ENCODE measurements at regions not wholly inside any gene's neighbourhood (a gene's known extent, or its start where the extent isn't known, plus 50 kb on each side); places are given as distances from the start of the nearest gene placed in this dataset.

- Histone ChIP-seq H3K9ac (ENCODE audit: low read depth, low read length) (no peak overlapping the region), H3K4me2 (ENCODE audit: low read length) (peak overlapping the region; percentile 11), H3K9me3 (replicated peaks; ENCODE audit: low read length) (no peaks in the 10 kb centered on the region), H3K27me3 (ENCODE audit: control insufficient read depth, insufficient read depth, low read length) (no peaks in the 10 kb centered on the region), H3K4me1 (ENCODE audit: control insufficient read depth, insufficient read depth, low read length) (peaks cover 21% of the 10 kb centered on the region), H3K36me3 (ENCODE audit: insufficient read depth, low read length) (no peaks in the 10 kb centered on the region), H3K4me3 (ENCODE audit: low read length) (no peak overlapping the region)
Observed at GRCh38 chr3:72018343-72018984, 233.5 kb upstream of the PROK2 start.

- no peak overlapping the region for H3K9ac ChIP-seq (ENCODE audit: low read depth, low read length)
- no peaks in the 10 kb centered on the region for H3K27me3 ChIP-seq (ENCODE audit: control insufficient read depth, insufficient read depth, low read length)
- H3K4me1 ChIP-seq (ENCODE audit: control insufficient read depth, insufficient read depth, low read length), result peaks cover 21% of the 10 kb centered on the region
- peak overlapping the region; percentile 11 for H3K4me2 ChIP-seq (ENCODE audit: low read length)
- H3K4me3 ChIP-seq (ENCODE audit: low read length), result no peak overlapping the region
- no peaks in the 10 kb centered on the region for H3K36me3 ChIP-seq (ENCODE audit: insufficient read depth, low read length)
- no peaks in the 10 kb centered on the region for H3K9me3 ChIP-seq (replicated peaks; ENCODE audit: low read length)
Observed at GRCh38 chr3:72017935-72018334, 233.0 kb upstream of the PROK2 start.

- H3K4me3 ChIP-seq (ENCODE audit: low read length), result no peak overlapping the region
- no peaks in the 10 kb centered on the region for H3K27me3 ChIP-seq (ENCODE audit: control insufficient read depth, insufficient read depth, low read length)
- no peak overlapping the region for H3K4me2 ChIP-seq (ENCODE audit: low read length)
- peaks cover 21% of the 10 kb centered on the region for H3K4me1 ChIP-seq (ENCODE audit: control insufficient read depth, insufficient read depth, low read length)
- no peak overlapping the region for H3K9ac ChIP-seq (ENCODE audit: low read depth, low read length)
- H3K9me3 ChIP-seq (replicated peaks; ENCODE audit: low read length), result no peaks in the 10 kb centered on the region
- H3K36me3 ChIP-seq (ENCODE audit: insufficient read depth, low read length), result no peaks in the 10 kb centered on the region
Observed at GRCh38 chr3:72017311-72017710, 232.4 kb upstream of the PROK2 start.

DNA sequence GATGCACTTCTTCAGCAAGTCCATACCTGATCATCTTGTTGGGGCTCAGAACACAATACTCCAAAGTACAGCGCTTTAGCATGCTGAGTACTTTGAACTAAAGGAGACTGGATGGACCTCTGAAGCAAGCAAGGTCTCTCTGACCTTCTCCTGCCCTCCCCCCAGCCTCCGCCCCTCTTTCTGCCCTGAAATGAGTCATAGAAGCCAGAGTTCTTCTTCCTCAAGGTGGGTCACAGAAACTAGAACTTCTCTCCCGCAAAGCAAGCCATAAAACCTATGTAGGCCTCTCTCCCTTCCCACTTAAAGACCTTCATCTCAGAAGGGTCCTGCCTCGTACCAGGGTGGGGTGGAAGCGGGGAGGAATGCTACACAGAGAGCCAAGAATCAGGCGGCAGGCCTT lies 230.5 kb upstream of the PROK2 start:
- H3K4me3 ChIP-seq (ENCODE audit: low read length), result no peak overlapping the region
- H3K9ac ChIP-seq (ENCODE audit: low read depth, low read length), result no peak overlapping the region
- no peaks in the 10 kb centered on the region for H3K9me3 ChIP-seq (replicated peaks; ENCODE audit: low read length)
- no peaks in the 10 kb centered on the region for H3K27me3 ChIP-seq (ENCODE audit: control insufficient read depth, insufficient read depth, low read length)
- no peaks in the 10 kb centered on the region for H3K36me3 ChIP-seq (ENCODE audit: insufficient read depth, low read length)
- H3K4me2 ChIP-seq (ENCODE audit: low read length), result no peak overlapping the region
- H3K4me1 ChIP-seq (ENCODE audit: control insufficient read depth, insufficient read depth, low read length), result peaks cover 31% of the 10 kb centered on the region

DNA sequence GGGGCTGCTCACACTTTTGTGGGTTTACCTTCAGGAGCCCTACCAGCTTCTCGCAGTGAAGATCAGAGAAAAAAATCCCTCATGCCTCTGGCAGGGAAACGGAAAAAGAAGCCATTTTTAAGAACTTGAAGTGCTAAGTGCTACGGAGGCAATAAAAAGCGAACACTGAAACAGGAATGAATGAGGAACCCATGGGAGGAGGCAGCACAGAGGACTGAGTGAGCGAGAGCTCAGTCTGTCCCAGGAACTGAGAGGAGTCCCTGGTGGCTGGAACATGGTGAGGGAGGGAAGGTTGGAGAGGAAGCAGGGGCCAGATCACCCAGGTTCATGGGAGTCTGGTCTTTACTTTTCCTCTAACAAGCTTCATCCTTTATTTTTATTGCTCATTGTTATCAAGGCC lies 228.1 kb upstream of the PROK2 start:
- H3K36me3 ChIP-seq (ENCODE audit: insufficient read depth, low read length), result no peaks in the 10 kb centered on the region
- no peaks in the 10 kb centered on the region for H3K9me3 ChIP-seq (replicated peaks; ENCODE audit: low read length)
- no peak overlapping the region for H3K9ac ChIP-seq (ENCODE audit: low read depth, low read length)
- H3K4me2 ChIP-seq (ENCODE audit: low read length), result no peak overlapping the region
- no peaks in the 10 kb centered on the region for H3K27me3 ChIP-seq (ENCODE audit: control insufficient read depth, insufficient read depth, low read length)
- H3K4me3 ChIP-seq (ENCODE audit: low read length), result no peak overlapping the region
- H3K4me1 ChIP-seq (ENCODE audit: control insufficient read depth, insufficient read depth, low read length), result peaks cover 37% of the 10 kb centered on the region

DNA sequence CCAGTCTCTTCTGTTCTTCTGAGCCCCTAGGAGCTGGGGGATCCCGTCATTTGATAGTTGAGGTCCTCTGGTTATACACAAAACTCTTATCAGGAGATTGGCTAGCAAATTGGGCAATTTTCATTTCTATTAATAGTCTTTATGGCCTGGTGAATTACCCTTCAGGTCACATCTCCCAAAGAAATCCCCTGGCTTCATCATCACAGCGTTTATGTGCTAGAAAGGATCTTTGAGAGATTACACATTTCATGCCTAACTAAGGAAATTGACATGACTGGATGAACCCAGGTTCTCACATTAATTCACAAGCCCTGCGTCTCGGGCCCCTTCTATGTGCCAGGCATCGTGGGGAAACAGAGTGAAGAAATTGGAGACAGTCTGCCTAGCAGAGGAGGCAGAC lies 227.4 kb upstream of the PROK2 start:
- Histone ChIP-seq H3K9me3 (replicated peaks; ENCODE audit: low read length) (no peaks in the 10 kb centered on the region), H3K27me3 (ENCODE audit: control insufficient read depth, insufficient read depth, low read length) (no peaks in the 10 kb centered on the region), H3K36me3 (ENCODE audit: insufficient read depth, low read length) (no peaks in the 10 kb centered on the region), H3K9ac (ENCODE audit: low read depth, low read length) (no peak overlapping the region), H3K4me2 (ENCODE audit: low read length) (no peak overlapping the region), H3K4me1 (ENCODE audit: control insufficient read depth, insufficient read depth, low read length) (peaks cover 38% of the 10 kb centered on the region), H3K4me3 (ENCODE audit: low read length) (no peak overlapping the region)

DNA sequence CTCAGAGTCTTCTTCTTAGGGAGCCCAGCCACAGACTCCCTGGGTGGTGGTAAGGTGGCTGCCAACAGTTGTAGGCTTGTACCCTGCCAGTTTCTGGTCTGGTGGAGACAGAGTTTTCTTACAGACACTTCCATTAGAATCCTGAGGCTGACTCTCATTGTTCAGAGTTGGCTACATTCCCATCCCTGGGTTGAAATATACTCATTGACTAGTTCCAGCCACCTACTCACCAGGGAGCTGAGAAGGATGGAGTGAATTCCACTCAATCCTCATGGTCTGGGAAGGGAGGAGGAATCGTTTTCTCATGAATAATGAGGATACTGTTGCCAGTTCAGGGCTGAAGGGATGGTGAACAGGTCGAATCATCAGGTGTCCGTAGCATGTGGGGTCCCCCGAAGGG lies 226.5 kb upstream of the PROK2 start:
- no peaks in the 10 kb centered on the region for H3K36me3 ChIP-seq (ENCODE audit: insufficient read depth, low read length)
- H3K9ac ChIP-seq (ENCODE audit: low read depth, low read length), result peak overlapping the region; percentile 24
- H3K9me3 ChIP-seq (replicated peaks; ENCODE audit: low read length), result no peaks in the 10 kb centered on the region
- H3K27me3 ChIP-seq (ENCODE audit: control insufficient read depth, insufficient read depth, low read length), result no peaks in the 10 kb centered on the region
- H3K4me1 ChIP-seq (ENCODE audit: control insufficient read depth, insufficient read depth, low read length), result peaks cover 38% of the 10 kb centered on the region
- H3K4me3 ChIP-seq (ENCODE audit: low read length), result no peak overlapping the region
- no peak overlapping the region for H3K4me2 ChIP-seq (ENCODE audit: low read length)

DNA sequence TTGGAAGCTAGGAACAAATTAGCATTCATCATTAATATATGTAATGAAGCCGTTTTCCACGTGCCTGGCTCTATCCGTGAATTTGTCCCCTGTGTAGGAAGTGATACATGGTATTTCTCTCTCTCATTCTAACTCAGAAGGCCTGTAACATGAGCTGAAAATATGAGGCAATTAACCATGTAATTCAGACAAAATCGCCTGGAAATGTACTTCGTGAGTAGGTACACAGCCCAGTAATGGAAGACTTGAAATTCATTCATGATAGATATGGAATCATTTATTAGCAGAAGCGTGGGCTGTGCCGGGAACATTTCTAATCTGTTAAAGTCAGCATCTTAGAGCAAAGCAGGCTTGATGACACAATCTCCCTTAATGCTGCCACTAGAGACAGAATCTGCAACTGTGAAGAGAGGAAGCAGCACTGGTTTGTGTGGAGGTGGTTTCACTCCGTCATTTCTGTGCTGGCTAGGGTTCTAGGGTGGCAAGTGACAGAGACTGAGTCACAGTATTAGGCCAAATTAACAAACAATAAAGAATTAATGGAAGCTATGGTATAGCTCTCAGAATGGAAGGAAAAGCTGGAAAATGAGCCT lies 225.0 kb upstream of the PROK2 start:
- H3K4me2 ChIP-seq (ENCODE audit: low read length), result no peak overlapping the region
- peak overlapping the region; percentile 23 for H3K9ac ChIP-seq (ENCODE audit: low read depth, low read length)
- H3K4me3 ChIP-seq (ENCODE audit: low read length), result no peak overlapping the region
- H3K4me1 ChIP-seq (ENCODE audit: control insufficient read depth, insufficient read depth, low read length), result peaks cover 44% of the 10 kb centered on the region
- H3K36me3 ChIP-seq (ENCODE audit: insufficient read depth, low read length), result no peaks in the 10 kb centered on the region
- no peaks in the 10 kb centered on the region for H3K9me3 ChIP-seq (replicated peaks; ENCODE audit: low read length)
- no peaks in the 10 kb centered on the region for H3K27me3 ChIP-seq (ENCODE audit: control insufficient read depth, insufficient read depth, low read length)

DNA sequence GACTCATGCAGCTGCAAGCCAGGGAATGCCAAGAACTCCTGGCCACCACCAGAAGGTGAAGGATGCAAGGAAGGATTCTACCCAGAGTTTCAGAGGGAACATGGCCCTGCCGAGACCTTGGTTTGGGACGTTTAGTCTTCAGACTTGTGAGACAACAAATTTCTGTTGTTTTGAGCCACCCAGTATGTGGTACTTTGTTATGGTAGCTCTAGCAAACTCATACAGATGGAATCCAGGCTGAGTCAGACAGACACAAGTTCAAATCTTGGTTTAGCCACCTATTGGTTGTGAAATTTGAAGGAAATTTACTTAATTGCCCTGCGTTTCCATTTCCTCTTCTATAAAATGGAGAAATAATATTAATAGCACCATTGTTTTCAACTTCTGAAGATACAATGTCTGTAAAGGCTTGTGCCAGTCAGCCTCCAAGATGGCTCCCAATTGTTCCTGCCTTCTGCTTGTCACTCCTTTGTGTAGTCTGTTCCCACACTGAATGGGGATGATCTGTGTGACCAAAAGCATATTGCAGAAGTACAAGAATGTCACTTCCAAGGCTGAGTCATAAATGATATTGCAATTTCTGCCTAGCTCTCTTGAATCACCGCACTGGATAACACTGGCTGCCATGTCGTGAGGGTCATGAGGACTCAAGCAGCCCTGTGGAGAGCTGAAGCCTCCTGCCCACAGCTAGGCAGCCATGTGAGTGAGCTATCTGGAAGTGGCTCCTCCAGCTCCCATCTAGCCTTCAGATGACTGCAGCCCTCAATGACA lies 223.5 kb upstream of the PROK2 start:
- H3K4me1 ChIP-seq (ENCODE audit: control insufficient read depth, insufficient read depth, low read length), result peaks cover 47% of the 10 kb centered on the region
- H3K9ac ChIP-seq (ENCODE audit: low read depth, low read length), result peak overlapping the region; percentile 45
- H3K27me3 ChIP-seq (ENCODE audit: control insufficient read depth, insufficient read depth, low read length), result no peaks in the 10 kb centered on the region
- no peak overlapping the region for H3K4me3 ChIP-seq (ENCODE audit: low read length)
- H3K9me3 ChIP-seq (replicated peaks; ENCODE audit: low read length), result no peaks in the 10 kb centered on the region
- H3K36me3 ChIP-seq (ENCODE audit: insufficient read depth, low read length), result no peaks in the 10 kb centered on the region
- peak overlapping the region; percentile 2 for H3K4me2 ChIP-seq (ENCODE audit: low read length)

- H3K9ac ChIP-seq (ENCODE audit: low read depth, low read length), result no peak overlapping the region
- no peaks in the 10 kb centered on the region for H3K36me3 ChIP-seq (ENCODE audit: insufficient read depth, low read length)
- no peaks in the 10 kb centered on the region for H3K27me3 ChIP-seq (ENCODE audit: control insufficient read depth, insufficient read depth, low read length)
- no peaks in the 10 kb centered on the region for H3K9me3 ChIP-seq (replicated peaks; ENCODE audit: low read length)
- H3K4me2 ChIP-seq (ENCODE audit: low read length), result no peak overlapping the region
- no peak overlapping the region for H3K4me3 ChIP-seq (ENCODE audit: low read length)
- peaks cover 47% of the 10 kb centered on the region for H3K4me1 ChIP-seq (ENCODE audit: control insufficient read depth, insufficient read depth, low read length)
Observed at GRCh38 chr3:72006631-72007556, 221.9 kb upstream of the PROK2 start.

- peaks cover 37% of the 10 kb centered on the region for H3K4me1 ChIP-seq (ENCODE audit: control insufficient read depth, insufficient read depth, low read length)
Observed at GRCh38 chr3:72004749-72005292, 219.9 kb upstream of the PROK2 start.

More at GRCh38 chr3:72004749-72005292, 219.9 kb upstream of the PROK2 start:
- Histone ChIP-seq H3K4me3 (ENCODE audit: low read length) (no peak overlapping the region), H3K36me3 (ENCODE audit: insufficient read depth, low read length) (no peaks in the 10 kb centered on the region), H3K4me2 (ENCODE audit: low read length) (no peak overlapping the region), H3K9me3 (replicated peaks; ENCODE audit: low read length) (no peaks in the 10 kb centered on the region), H3K27me3 (ENCODE audit: control insufficient read depth, insufficient read depth, low read length) (no peaks in the 10 kb centered on the region), H3K9ac (ENCODE audit: low read depth, low read length) (no peak overlapping the region)
